ENCODE measurements at regions not wholly inside any gene's neighbourhood (a gene's known extent, or its start where the extent isn't known, plus 50 kb on each side); places are given as distances from the start of the nearest gene placed in this dataset.

DNA sequence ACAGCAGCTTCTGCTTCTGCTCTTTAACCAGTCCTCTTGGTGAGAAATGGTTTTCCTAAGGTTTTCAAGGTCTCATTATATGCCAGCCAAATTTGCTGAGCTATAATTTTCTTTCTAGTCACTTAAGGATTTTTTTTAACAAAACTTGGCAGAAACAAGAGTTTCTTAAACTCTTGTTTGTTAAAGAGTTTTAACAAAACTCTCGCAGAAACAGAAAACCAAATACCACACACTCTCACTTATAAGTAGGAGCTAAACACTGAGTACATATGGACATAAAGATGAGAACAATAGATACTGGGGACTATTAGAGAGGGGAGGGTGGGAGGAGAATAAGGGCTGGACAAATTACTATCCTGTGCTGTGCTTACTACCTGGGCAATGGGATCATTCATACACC, 908.3 kb downstream of the TUSC7 start:
- TF ChIP-seq GATA1 (IDR thresholded peaks at IDR 0.05; ENCODE audit: low read depth, low read length) (no peak), POLR2A (IDR thresholded peaks at IDR 0.05; ENCODE audit: low read length) (no peak)
- no peak for DNase-seq

DNA sequence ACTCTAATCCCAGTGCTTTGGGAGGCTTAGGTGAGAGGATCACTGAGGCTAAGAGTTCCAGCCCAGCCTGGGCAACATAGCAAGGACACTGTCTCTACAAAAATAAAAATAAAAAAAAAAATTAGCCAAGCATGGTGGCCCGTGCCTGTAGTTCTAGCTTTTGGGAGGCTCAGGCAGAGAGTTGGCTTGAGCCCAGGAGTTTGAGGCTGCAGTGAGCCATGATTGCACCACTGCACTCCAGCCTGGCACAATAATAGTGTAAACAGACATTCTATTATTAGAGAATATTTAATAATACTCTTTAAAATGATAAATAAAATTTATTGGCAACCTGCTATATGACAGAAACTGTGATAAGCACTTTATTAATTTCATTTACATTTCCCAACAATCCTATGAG, 908.9 kb downstream of the TUSC7 start:
- TF ChIP-seq GATA1 (IDR thresholded peaks at IDR 0.05; ENCODE audit: low read depth, low read length), result no peak
- no peak for TF ChIP-seq POLR2A (IDR thresholded peaks at IDR 0.05; ENCODE audit: low read length)
- DNase-seq, result no peak

DNA sequence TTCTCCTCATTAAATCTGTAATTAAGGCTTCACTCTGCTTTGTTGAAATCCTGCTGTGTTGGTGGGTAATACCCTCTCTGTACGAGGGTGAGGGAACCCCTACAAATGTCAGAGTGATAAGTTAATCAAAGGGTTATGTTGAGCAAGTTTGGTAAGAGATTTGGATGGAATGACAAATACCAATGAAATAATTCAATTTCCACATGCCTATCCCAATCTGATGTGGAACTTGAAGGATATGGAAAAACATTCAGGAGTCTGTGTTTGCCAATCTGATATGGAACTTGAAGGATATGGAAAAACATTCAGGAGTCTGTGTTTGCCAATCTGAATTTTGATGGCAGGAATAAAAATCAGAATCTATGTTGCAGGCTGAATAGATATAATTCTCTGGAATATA, 910.2 kb downstream of the TUSC7 start:
- no peak for TF ChIP-seq POLR2A (IDR thresholded peaks at IDR 0.05; ENCODE audit: low read length)
- TF ChIP-seq GATA1 (IDR thresholded peaks at IDR 0.05; ENCODE audit: low read depth, low read length), result no peak
- DNase-seq, result no peak

DNA sequence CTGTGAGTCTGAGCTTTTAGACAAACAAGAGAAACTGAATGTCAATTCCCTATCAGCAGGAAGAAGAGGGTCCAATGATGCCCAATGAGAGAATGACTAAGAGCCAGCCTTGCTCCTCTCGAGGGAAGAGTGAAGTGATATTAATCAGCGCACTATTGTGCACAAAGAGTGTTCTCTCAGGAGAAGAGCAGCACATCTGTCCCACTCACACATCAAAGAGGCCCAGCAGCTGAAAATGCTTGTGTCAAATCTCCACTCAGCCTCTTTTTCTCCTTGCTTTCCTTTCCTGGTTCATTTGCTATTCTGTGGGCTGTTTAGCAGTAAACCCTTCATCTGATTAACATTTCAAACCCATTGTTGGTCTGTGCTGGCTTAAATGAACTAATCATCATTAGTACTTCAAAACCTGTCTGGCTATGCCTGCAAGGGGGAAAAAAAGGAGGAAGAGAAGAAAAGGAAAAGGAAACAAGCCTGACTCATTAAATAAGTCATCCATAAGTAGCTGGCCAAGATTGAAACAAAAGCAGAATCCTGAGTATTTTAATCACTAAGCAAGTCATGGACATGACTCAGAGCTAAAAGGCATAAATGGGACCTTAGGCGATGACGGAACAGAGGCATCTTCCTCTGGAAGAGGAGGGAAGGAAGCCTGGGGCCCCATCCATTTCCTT, 912.7 kb downstream of the TUSC7 start:
- DNase-seq, result no peak
- TF ChIP-seq GATA1 (IDR thresholded peaks at IDR 0.05; ENCODE audit: low read depth, low read length), result no peak
- TF ChIP-seq POLR2A (IDR thresholded peaks at IDR 0.05; ENCODE audit: low read length), result no peak

DNA sequence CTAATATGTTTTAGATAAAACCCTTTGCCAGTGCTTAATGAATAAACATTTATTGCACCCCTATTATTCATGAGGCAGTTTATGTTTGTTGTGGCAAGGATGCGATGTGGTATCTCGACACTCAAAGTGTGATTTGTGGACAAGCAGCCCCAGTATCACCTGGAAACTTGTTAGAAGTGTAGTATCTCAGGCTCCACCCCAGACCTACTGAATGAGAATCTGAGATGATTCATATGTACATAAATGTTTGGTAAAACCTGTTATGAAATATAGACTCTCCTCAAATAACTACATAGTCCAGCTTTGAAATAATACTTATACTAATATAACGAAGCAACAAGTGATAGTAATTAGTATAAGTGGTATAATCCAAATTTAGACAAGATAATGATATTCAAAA, 914.8 kb downstream of the TUSC7 start:
- TF ChIP-seq GATA1 (IDR thresholded peaks at IDR 0.05; ENCODE audit: low read depth, low read length) (no peak), POLR2A (IDR thresholded peaks at IDR 0.05; ENCODE audit: low read length) (no peak)
- DNase-seq, result no peak

DNA sequence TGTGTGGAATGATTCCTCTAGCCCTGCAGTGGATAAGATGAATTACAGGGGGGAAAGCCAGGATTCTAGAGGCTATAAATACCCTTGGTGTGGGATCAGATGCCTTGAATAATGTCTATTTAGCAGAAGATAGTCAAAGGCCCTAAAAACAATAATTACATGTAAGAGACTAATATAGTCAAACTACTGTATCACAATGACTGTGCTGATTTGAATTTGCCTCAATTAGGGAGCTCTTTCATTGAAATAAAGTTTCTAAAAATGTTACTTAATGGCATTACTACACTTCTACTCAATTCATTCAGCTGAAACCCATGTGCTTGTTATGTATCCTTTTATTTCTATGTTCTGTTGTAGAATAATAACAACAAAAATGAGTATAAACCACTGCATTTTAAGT, 915.6 kb downstream of the TUSC7 start:
- DNase-seq, result no peak
- TF ChIP-seq POLR2A (IDR thresholded peaks at IDR 0.05; ENCODE audit: low read length), result no peak
- TF ChIP-seq GATA1 (IDR thresholded peaks at IDR 0.05; ENCODE audit: low read depth, low read length), result no peak

DNA sequence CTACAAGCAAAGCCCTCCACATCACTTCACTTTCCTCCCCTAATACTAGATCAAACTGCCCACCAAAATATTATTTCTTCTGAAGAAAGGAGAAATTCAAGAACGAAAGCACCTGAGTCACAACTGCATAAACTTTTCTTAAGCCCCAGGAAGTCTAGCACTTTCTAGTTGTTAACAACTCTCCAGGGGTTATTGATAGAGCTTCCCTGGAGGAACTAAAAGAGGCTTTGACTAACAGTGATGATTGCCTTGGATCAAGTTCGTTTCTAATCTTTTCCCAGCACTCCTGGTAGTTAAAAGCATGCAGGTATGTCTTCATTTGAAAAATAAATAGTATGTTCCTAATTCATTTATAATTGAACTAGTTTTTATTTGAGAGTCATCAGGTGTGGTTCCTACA, 917.0 kb downstream of the TUSC7 start:
- no peak for TF ChIP-seq POLR2A (IDR thresholded peaks at IDR 0.05; ENCODE audit: low read length)
- no peak for TF ChIP-seq GATA1 (IDR thresholded peaks at IDR 0.05; ENCODE audit: low read depth, low read length)
- DNase-seq, result no peak

DNA sequence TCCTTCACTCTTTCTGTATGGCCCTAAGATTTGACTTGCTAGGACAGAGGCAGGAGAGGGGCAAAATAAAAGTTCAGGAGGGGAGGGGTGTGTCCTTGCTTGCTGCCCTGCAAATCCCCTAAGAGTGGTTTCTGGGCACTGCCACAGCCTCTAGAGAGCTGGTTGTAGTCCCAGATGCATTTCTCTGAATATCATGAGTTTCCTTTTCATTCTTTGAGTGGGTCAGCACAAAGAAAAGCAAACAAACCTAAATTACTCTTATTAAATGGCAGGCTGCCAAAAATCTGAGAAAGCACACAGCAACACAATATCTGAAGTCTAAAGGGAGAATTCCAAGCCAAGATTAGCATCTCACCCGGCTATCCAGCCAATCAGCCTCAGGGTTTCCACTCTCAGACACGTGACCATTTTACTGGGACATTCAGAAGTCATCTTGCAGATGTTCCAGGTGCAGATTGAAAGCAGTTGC, 919.3 kb downstream of the TUSC7 start:
- TF ChIP-seq POLR2A (IDR thresholded peaks at IDR 0.05; ENCODE audit: low read length) (no peak), GATA1 (IDR thresholded peaks at IDR 0.05; ENCODE audit: low read depth, low read length) (no peak)
- DNase-seq, result no peak

DNA sequence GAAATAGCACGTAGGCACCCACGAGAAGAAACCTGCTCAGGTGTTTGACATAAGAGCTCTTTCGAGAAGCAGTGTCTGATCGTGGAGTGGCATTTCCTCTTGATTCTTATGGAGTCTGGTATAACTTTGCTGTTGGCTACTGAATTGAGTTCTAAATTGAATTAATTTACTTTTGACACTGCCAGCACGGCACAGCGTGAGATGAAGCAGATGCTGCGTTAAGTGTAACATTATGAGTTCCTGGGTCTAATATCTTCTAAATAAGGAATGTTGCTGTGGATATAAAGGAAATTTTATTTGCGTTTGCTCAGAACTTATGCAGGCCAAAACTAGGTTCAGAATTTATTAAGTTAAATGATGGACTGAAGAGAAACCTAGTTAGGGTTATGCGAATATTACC, 919.9 kb downstream of the TUSC7 start:
- TF ChIP-seq GATA1 (IDR thresholded peaks at IDR 0.05; ENCODE audit: low read depth, low read length), result no peak
- TF ChIP-seq POLR2A (IDR thresholded peaks at IDR 0.05; ENCODE audit: low read length), result no peak

DNA sequence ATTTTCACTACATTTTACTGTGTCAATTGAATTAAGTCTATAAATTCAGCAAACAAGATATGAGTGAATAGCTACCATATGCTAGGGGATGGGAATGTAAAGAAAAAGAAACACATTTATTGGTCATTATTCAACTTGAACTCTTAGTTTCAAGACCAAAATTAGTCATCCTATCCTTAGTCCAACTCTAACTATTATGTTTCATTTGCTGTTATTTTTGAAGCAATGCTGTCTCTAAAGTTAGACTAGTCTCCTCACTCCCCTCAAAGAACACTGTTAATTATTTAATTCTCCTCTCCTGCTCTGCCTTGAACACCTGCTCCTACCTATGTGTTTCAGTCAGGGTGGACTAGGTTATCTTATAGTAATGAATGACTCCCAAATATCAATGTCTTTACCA, 920.9 kb downstream of the TUSC7 start:
- TF ChIP-seq GATA1 (IDR thresholded peaks at IDR 0.05; ENCODE audit: low read depth, low read length) (no peak), POLR2A (IDR thresholded peaks at IDR 0.05; ENCODE audit: low read length) (no peak)

More for the DNA sequence above, 919.9 kb downstream of the TUSC7 start:
- DNase-seq, result no peak

DNA sequence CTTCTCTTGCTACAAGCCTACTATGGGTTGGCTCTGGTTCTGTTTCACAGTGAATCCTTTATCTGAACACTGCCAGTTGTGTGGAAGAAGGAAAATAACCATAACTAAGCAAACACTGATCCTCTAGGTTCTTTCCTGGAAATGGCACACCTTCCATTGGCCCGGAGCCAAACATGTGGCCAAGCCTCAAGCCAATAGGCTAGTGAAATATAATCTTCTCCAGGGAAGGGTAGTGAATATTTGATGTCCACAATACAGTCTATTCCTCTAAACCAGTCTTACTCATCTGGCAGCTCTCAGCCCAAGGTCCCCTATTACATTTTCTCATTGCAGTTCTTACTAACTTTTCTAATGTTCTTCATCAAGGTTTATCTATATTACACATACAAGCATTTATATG, 921.3 kb downstream of the TUSC7 start:
- TF ChIP-seq GATA1 (IDR thresholded peaks at IDR 0.05; ENCODE audit: low read depth, low read length) (no peak), POLR2A (IDR thresholded peaks at IDR 0.05; ENCODE audit: low read length) (no peak)
- DNase-seq, result no peak

More for the DNA sequence above, 920.9 kb downstream of the TUSC7 start:
- DNase-seq, result no peak

DNA sequence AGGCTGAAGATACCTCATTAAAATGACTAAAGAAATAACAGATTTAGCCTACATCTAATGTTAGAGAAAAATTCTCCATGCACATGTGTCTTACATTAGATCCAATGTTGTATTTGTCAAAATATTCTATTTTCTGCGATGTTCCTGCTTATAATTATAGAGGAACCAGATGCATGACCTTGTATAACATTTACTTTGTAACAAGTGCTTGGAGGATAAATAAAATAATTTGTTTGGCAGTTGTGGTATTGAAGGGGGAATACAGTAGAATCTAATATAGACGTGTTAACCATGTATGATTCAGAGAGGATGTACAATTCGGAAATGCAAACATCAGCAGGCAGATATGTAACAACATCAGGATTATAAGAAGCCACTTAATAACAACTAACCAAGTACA, 922.2 kb downstream of the TUSC7 start:
- DNase-seq, result no peak

DNA sequence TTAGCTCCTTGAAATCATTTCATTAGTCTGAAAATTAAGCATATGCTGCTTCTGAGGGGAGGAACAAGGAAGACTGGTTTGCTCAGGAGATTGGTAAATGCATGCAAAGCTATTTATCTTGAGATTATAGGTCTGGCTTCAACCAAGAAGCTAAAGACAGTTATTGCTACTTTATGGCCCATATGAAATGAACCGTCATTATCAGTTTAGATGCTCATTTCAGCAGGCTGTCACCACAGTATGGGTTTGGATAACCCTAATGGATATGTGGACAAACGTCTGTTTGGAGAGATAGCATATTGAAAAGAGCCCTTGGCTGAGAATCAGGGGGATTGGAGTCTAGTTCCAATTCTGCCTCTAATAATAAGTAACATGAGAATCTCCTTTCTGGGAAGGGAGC, 922.6 kb downstream of the TUSC7 start:
- no peak for TF ChIP-seq GATA1 (IDR thresholded peaks at IDR 0.05; ENCODE audit: low read depth, low read length)
- no peak for TF ChIP-seq POLR2A (IDR thresholded peaks at IDR 0.05; ENCODE audit: low read length)
- DNase-seq, result no peak

More for the DNA sequence above, 922.2 kb downstream of the TUSC7 start:
- no peak for TF ChIP-seq GATA1 (IDR thresholded peaks at IDR 0.05; ENCODE audit: low read depth, low read length)
- no peak for TF ChIP-seq POLR2A (IDR thresholded peaks at IDR 0.05; ENCODE audit: low read length)

DNA sequence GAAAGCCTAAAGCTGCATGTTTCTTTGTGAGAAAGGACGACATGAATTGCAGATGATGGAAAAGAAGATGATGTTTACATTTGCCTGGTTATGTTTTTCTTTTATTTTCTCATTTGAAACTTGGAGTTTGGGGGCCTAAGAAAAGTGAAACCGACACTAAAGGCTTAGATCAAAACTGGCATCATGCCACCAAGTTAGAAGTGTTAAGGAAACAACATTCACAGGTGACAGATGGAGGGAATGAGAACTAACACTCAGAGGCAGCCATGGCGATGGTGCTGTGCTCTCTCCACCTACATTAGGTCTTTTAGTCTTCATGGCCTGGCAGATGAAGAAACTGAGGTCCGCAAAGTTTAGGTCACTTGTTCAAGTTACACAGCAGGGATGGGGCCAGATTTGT, 923.6 kb downstream of the TUSC7 start:
- no peak for DNase-seq
- TF ChIP-seq POLR2A (IDR thresholded peaks at IDR 0.05; ENCODE audit: low read length) (no peak), GATA1 (IDR thresholded peaks at IDR 0.05; ENCODE audit: low read depth, low read length) (no peak)

DNA sequence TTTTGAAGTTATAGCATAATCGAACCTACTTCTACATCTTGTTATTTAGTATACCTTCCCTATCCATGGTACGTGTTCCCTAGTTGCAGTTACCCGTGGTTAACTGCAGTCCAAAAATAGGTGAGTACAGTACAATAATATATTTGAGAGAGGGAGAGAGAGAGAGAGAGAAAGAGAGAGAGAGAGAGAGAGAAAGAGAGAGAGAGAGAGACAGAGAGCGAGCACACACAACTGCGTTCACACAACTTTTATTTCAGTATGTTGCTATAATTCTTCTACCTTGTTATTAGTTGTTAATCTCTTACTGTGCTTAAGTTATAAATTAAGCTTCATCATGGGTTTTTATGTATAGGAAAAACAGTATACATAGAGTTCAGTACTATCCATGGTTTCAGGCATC, 928.1 kb downstream of the TUSC7 start:
- DNase-seq, result no peak
- TF ChIP-seq POLR2A (IDR thresholded peaks at IDR 0.05; ENCODE audit: low read length) (no peak), GATA1 (IDR thresholded peaks at IDR 0.05; ENCODE audit: low read depth, low read length) (no peak)
